ENCODE measurements at regions not wholly inside any gene's neighbourhood (a gene's known extent, or its start where the extent isn't known, plus 50 kb on each side); places are given as distances from the start of the nearest gene placed in this dataset.

- Mint-ChIP-seq H3K9me3 (ENCODE audit: unreplicated experiment) (peaks cover 2% of the 10 kb centered on the region), H3K4me3 (ENCODE audit: unreplicated experiment) (no peak overlapping the region), H3K27me3 (ENCODE audit: unreplicated experiment) (no peaks in the 10 kb centered on the region), H3K36me3 (ENCODE audit: unreplicated experiment) (no peaks in the 10 kb centered on the region), H3K27ac (ENCODE audit: unreplicated experiment) (no peak overlapping the region), H3K4me1 (ENCODE audit: low read depth, unreplicated experiment) (no peaks in the 10 kb centered on the region)
- no peak for TF ChIP-seq CTCF (IDR thresholded peaks at IDR 0.05; ENCODE audit: partially characterized antibody, unreplicated experiment)
- DNase-seq: no peak
Observed at GRCh38 chr12:84247931-84248330, 664.7 kb downstream of the SLC6A15 start.

DNA sequence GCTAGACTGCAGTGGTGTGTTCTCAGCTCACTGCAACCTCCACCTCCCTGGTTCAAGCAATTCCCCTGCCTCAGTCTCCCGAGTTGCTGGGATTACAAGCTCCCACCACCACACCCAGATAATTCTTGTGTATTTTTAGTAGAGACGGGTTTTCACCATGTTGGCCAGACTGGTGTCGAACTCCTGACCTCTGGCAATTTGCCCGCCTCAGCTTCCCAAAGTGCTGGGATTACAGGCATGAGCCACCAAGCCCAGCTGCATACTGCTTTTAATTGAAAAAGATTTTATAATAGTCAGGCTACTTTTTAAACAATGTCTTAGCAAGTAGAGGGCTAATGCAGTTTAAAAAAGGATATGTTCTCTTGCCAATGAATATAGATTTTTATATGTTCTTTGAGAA, 668.9 kb downstream of the SLC6A15 start:
- Mint-ChIP-seq H3K27ac (ENCODE audit: unreplicated experiment) (no peak overlapping the region), H3K9me3 (ENCODE audit: unreplicated experiment) (no peaks in the 10 kb centered on the region), H3K4me3 (ENCODE audit: unreplicated experiment) (no peak overlapping the region), H3K36me3 (ENCODE audit: unreplicated experiment) (no peaks in the 10 kb centered on the region), H3K4me1 (ENCODE audit: low read depth, unreplicated experiment) (no peaks in the 10 kb centered on the region), H3K27me3 (ENCODE audit: unreplicated experiment) (no peaks in the 10 kb centered on the region)
- DNase-seq: no peak
- no peak for TF ChIP-seq CTCF (IDR thresholded peaks at IDR 0.05; ENCODE audit: partially characterized antibody, unreplicated experiment)

DNA sequence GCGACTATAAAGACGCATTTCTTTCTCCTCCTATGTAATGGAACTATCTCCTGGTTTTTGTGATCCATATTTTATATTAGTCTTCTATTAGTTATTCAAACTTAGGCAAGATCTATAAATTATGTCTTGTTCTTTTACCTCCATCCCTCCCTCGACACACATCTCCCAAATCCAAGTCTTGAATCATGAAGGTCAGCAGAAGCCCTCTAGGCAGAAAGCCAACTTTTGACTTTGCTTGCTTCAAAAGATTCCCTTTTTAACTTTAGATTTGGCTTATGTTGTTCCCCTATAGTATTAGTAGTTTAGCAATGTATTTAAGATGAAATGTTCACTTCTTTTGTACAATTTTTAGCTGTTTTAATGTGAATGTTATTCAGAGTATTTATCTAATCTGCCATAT, 689.8 kb downstream of the SLC6A15 start:
- Mint-ChIP-seq H3K4me1 (ENCODE audit: low read depth, unreplicated experiment) (no peaks in the 10 kb centered on the region), H3K27ac (ENCODE audit: unreplicated experiment) (no peak overlapping the region), H3K9me3 (ENCODE audit: unreplicated experiment) (no peaks in the 10 kb centered on the region), H3K27me3 (ENCODE audit: unreplicated experiment) (no peaks in the 10 kb centered on the region), H3K36me3 (ENCODE audit: unreplicated experiment) (no peaks in the 10 kb centered on the region), H3K4me3 (ENCODE audit: unreplicated experiment) (no peak overlapping the region)
- TF ChIP-seq CTCF (IDR thresholded peaks at IDR 0.05; ENCODE audit: partially characterized antibody, unreplicated experiment): no peak
- DNase-seq: no peak

DNA sequence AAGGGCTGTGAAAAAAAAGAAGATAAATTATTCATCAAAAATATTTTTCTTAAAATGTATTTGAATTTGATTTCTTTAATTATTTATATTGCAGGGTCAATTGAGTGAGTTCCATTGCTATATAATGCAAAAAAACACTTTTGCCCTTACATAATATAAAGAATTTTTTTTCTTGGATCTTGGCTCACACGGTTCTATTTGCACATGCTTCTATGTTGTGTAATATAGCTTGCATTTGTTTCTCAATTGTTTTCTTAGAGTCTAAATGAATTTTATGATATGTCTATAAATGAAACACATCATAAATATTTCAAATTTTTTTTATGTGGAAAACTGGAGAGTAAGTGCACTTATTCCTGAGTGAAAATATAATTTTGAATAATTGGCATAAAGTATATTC, 694.2 kb downstream of the SLC6A15 start:
- no peak for DNase-seq
- Mint-ChIP-seq H3K4me1 (ENCODE audit: low read depth, unreplicated experiment) (peaks cover 5% of the 10 kb centered on the region), H3K27me3 (ENCODE audit: unreplicated experiment) (no peaks in the 10 kb centered on the region), H3K27ac (ENCODE audit: unreplicated experiment) (no peak overlapping the region), H3K9me3 (ENCODE audit: unreplicated experiment) (no peaks in the 10 kb centered on the region), H3K36me3 (ENCODE audit: unreplicated experiment) (no peaks in the 10 kb centered on the region), H3K4me3 (ENCODE audit: unreplicated experiment) (no peak overlapping the region)
- TF ChIP-seq CTCF (IDR thresholded peaks at IDR 0.05; ENCODE audit: partially characterized antibody, unreplicated experiment): no peak

DNA sequence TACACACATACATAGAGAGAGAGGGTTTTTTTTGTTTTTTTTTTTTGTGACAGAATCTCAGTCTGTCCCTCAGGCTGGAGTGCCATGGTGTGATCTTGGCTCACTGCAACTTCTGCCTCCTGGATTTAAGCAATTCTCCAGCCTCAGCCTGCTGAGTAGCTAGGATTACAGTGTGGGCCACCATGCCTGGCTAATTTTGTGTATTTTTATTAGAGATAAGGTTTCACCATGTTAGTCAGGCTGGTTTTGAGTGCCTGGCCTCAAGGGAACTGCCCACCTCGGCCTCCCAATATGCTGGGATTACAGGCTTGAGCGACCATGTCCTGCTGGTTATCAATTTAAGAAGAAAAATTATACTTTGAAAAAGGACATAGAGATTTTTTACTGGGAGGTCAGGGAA, 710.6 kb downstream of the SLC6A15 start:
- TF ChIP-seq CTCF (IDR thresholded peaks at IDR 0.05; ENCODE audit: partially characterized antibody, unreplicated experiment): no peak
- H3K27me3 Mint-ChIP-seq (ENCODE audit: unreplicated experiment): peaks cover 2% of the 10 kb centered on the region
- peak; percentile 26 for DNase-seq
- H3K4me1 Mint-ChIP-seq (ENCODE audit: low read depth, unreplicated experiment): peaks cover 3% of the 10 kb centered on the region
- peaks cover 4% of the 10 kb centered on the region for H3K36me3 Mint-ChIP-seq (ENCODE audit: unreplicated experiment)
- H3K9me3 Mint-ChIP-seq (ENCODE audit: unreplicated experiment): no peaks in the 10 kb centered on the region
- H3K4me3 Mint-ChIP-seq (ENCODE audit: unreplicated experiment): no peak overlapping the region
- H3K27ac Mint-ChIP-seq (ENCODE audit: unreplicated experiment): no peak overlapping the region

Measured in glutamatergic neuron (in vitro differentiated cells).